HG03103 (cell line): ENCODE measurements at regions not wholly inside any gene's neighbourhood (a gene's known extent, or its start where the extent isn't known, plus 50 kb on each side); places are given as distances from the start of the nearest gene placed in this dataset.

Experiments used
- ATAC-seq: cut with Tn5 transposase; IDR thresholded peaks from one replicate; pipeline ENCODE4 v1.9.1; 2021; ENCODE audit warnings: low read depth; ENCODE audit not compliant: unreplicated experiment

- no peak for ATAC-seq
These were observed 291.2 kb upstream of the DMRT1 start for GRCh38 chr9:550333-550732.

GRCh38 chr9:551986-552929 is 289.2 kb upstream of the DMRT1 start:
- ATAC-seq: no peak

- ATAC-seq: no peak
These were observed 286.0 kb upstream of the DMRT1 start for GRCh38 chr9:555493-555892.

GRCh38 chr9:556199-556598 is 285.3 kb upstream of the DMRT1 start:
- no peak for ATAC-seq

GRCh38 chr9:556675-557074 is 284.8 kb upstream of the DMRT1 start:
- no peak for ATAC-seq

- no peak for ATAC-seq
These were observed 283.8 kb upstream of the DMRT1 start for GRCh38 chr9:557601-558201.

- ATAC-seq: no peak
These were observed 280.1 kb upstream of the DMRT1 start for GRCh38 chr9:561427-561826.

GRCh38 chr9:563200-563599 is 278.3 kb upstream of the DMRT1 start:
- ATAC-seq: no peak

- ATAC-seq: no peak
These were observed 276.0 kb upstream of the DMRT1 start for GRCh38 chr9:565528-565927.

GRCh38 chr9:567128-567746 is 274.3 kb upstream of the DMRT1 start:
- peak; percentile 83 for ATAC-seq

GRCh38 chr9:567747-568305 is 273.7 kb upstream of the DMRT1 start:
- no peak for ATAC-seq

GRCh38 chr9:569296-569695 is 272.2 kb upstream of the DMRT1 start:
- ATAC-seq: no peak

GRCh38 chr9:570187-570586 is 271.3 kb upstream of the DMRT1 start:
- ATAC-seq: no peak

- no peak for ATAC-seq
These were observed 270.4 kb upstream of the DMRT1 start for GRCh38 chr9:571066-571465.

- no peak for ATAC-seq
These were observed 269.8 kb upstream of the DMRT1 start for GRCh38 chr9:571741-572140.

- ATAC-seq: no peak
These were observed 267.6 kb upstream of the DMRT1 start for GRCh38 chr9:573691-574410.

- no peak for ATAC-seq
These were observed 266.4 kb upstream of the DMRT1 start for GRCh38 chr9:575139-575538.

GRCh38 chr9:580652-581342 is 260.7 kb upstream of the DMRT1 start:
- no peak for ATAC-seq

- ATAC-seq: no peak
These were observed 259.6 kb upstream of the DMRT1 start for GRCh38 chr9:581673-582497.
